ENCODE measurements at regions not wholly inside any gene's neighbourhood (a gene's known extent, or its start where the extent isn't known, plus 50 kb on each side); places are given as distances from the start of the nearest gene placed in this dataset.

GRCh38 chr19:29268721-29269393 lies 55.9 kb upstream of the UQCRFS1 start:
- no peak overlapping the region for H3K27ac ChIP-seq (ENCODE audit: low read depth in 2 of 2, low read length in 2 of 2)
- H3K4me1 ChIP-seq (ENCODE audit: control insufficient read depth in 2 of 3, insufficient read depth in 2 of 3, low read depth in 1 of 3, low read length in 3 of 3), result no peaks in the 10 kb centered on the region
- TF ChIP-seq CTCF (IDR thresholded peaks at IDR 0.05; ENCODE audit: borderline replicate concordance, extremely low read depth, insufficient read depth), result no peak
- no peaks in the 10 kb centered on the region for H3K9me3 ChIP-seq (ENCODE audit: control insufficient read depth in 2 of 3, insufficient read depth in 1 of 3, low read length in 3 of 3)
- intact Hi-C loops (cut with DNase I), result loop anchor here (10.0 kb wide), 1 partner anchor 534 kb away; no protein-coding TSS in a partner anchor
- no peak overlapping the region for H3K9ac ChIP-seq (ENCODE audit: low read length in 3 of 3)
- H3K27me3 ChIP-seq (ENCODE audit: control insufficient read depth, insufficient read depth, low read length), result no peaks in the 10 kb centered on the region
- no peak overlapping the region for H3K4me3 ChIP-seq (ENCODE audit: low read length in 3 of 3)
- DNase-seq (peak in 1 of 5 donors; percentile 27), FAIRE-seq (no peak)
- no peaks in the 10 kb centered on the region for H3K36me3 ChIP-seq (ENCODE audit: control insufficient read depth in 2 of 3, insufficient read depth in 3 of 3, low read length in 3 of 3)

- no peaks in the 10 kb centered on the region for H3K4me1 ChIP-seq (ENCODE audit: control insufficient read depth in 2 of 3, insufficient read depth in 2 of 3, low read depth in 1 of 3, low read length in 3 of 3)
- intact Hi-C loops (cut with DNase I), result loop anchor here (10.0 kb wide), 1 partner anchor 535 kb away; no protein-coding TSS in a partner anchor
- no peaks in the 10 kb centered on the region for H3K36me3 ChIP-seq (ENCODE audit: control insufficient read depth in 2 of 3, insufficient read depth in 3 of 3, low read length in 3 of 3)
- no peak overlapping the region for H3K27ac ChIP-seq (ENCODE audit: low read depth in 2 of 2, low read length in 2 of 2)
- H3K9me3 ChIP-seq (ENCODE audit: control insufficient read depth in 2 of 3, insufficient read depth in 1 of 3, low read length in 3 of 3), result no peaks in the 10 kb centered on the region
- FAIRE-seq (no peak), DNase-seq (peak in 1 of 5 donors; percentile 37)
- no peak overlapping the region for H3K9ac ChIP-seq (ENCODE audit: low read length in 3 of 3)
- no peaks in the 10 kb centered on the region for H3K27me3 ChIP-seq (ENCODE audit: control insufficient read depth, insufficient read depth, low read length)
- H3K4me3 ChIP-seq (ENCODE audit: low read length in 3 of 3), result no peak overlapping the region
- TF ChIP-seq CTCF (IDR thresholded peaks at IDR 0.05; ENCODE audit: borderline replicate concordance, extremely low read depth, insufficient read depth), result no peak
These were observed 56.7 kb upstream of the UQCRFS1 start for GRCh38 chr19:29269641-29270040.

- no peaks in the 10 kb centered on the region for H3K27me3 ChIP-seq (ENCODE audit: control insufficient read depth, insufficient read depth, low read length)
- no peaks in the 10 kb centered on the region for H3K9me3 ChIP-seq (ENCODE audit: control insufficient read depth in 2 of 3, insufficient read depth in 1 of 3, low read length in 3 of 3)
- H3K36me3 ChIP-seq (ENCODE audit: control insufficient read depth in 2 of 3, insufficient read depth in 3 of 3, low read length in 3 of 3), result no peaks in the 10 kb centered on the region
- H3K9ac ChIP-seq (ENCODE audit: low read length in 3 of 3), result no peak overlapping the region
- no peaks in the 10 kb centered on the region for H3K4me1 ChIP-seq (ENCODE audit: control insufficient read depth in 2 of 3, insufficient read depth in 2 of 3, low read depth in 1 of 3, low read length in 3 of 3)
- FAIRE-seq, result no peak
- no peak overlapping the region for H3K4me3 ChIP-seq (ENCODE audit: low read length in 3 of 3)
- H3K27ac ChIP-seq (ENCODE audit: low read depth in 2 of 2, low read length in 2 of 2), result no peak overlapping the region
- DNase-seq, result peak in 1 of 5 donors; percentile 14
- intact Hi-C loops (cut with DNase I), result no loop called here
- TF ChIP-seq CTCF (IDR thresholded peaks at IDR 0.05; ENCODE audit: borderline replicate concordance, extremely low read depth, insufficient read depth), result no peak
These were observed 58.4 kb upstream of the UQCRFS1 start for GRCh38 chr19:29271341-29271740.
